ENCODE measurements at regions not wholly inside any gene's neighbourhood (a gene's known extent, or its start where the extent isn't known, plus 50 kb on each side); places are given as distances from the start of the nearest gene placed in this dataset.
A peak's percentile ranks its signal among the peaks of the same experiment; 100 is the strongest.
"Not testable (repeated sequence)": the region's sequence is repeated elsewhere in the genome, so short reads cannot be mapped to it uniquely, and the experiment has no call there.

DNA sequence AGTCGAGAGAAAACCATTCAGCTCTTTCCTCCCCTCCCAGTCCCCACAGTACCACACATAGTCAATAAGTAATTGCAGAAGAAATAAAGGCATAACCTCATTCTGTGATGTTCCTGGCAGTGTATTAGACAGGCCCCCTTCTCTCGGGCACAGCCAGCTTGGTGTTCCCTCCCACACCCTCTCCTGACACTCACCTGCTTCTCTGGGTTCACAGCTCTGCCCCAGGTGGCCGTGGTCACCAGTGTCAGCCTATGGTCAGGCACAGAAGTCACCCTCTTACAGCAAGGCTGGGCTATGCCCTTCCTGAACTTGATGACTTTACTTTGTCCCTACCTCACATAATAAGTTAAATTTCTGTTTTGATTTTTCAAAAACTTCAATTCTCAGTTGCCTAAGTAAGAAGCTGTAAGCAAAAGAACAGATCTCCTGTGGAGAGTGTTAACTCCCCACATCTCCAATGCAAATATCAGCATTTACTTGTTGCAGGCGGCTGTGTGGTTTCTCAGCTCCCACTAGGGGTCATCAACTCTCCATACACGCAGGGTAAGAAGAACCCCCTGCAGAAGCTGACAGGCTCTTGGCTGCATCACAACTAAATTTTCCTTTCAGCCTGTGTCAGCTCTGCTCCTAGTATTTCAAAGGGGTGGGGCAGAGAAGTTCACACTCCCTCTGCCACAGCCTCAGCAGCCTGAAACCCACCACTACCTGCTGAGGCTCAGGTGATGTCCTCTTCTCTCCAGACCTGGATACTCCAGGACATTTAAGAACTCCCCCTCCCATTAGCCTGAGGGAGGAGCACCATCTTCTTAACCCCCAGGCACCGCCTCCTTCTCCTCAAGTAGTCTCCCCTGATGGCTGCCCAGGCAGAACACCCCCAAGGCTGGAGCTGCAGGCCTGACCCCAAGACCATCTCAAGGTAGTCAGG, 172.9 kb upstream of the ETV3 start:
- in situ Hi-C loops (cut with MboI; ENCODE audit: low pct_unique_long_range_greater_than_20kb, low sequenced_read_pairs) = not testable (repeated sequence)
- DNase-seq = peak; percentile 19

DNA sequence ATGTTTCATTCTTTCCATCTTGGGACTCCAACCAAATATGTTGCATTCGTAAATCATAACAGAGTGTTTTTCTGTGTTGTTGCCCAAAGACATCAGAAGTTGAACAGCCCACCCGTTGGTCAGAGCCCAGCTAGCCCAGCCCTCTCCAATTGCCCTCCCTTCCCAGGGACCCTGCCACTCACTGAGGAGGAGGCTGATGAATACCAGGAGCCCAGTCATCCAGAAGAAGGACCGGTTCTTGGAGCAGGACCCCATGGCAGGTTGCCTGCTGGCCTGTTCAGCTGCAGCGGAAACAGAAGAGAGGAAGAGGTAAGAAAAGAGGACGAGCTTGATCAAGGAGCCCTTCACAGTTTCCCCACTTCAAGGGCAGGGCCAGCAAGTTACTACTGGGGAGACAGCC, 172.2 kb upstream of the ETV3 start:
- in situ Hi-C loops (cut with MboI; ENCODE audit: low pct_unique_long_range_greater_than_20kb, low sequenced_read_pairs) = no loop called here
- no peak for DNase-seq

- in situ Hi-C loops (cut with MboI; ENCODE audit: low pct_unique_long_range_greater_than_20kb, low sequenced_read_pairs) = no loop called here
- no peak for DNase-seq
These were observed 169.3 kb upstream of the ETV3 start for GRCh38 chr1:157307491-157307890.

DNA sequence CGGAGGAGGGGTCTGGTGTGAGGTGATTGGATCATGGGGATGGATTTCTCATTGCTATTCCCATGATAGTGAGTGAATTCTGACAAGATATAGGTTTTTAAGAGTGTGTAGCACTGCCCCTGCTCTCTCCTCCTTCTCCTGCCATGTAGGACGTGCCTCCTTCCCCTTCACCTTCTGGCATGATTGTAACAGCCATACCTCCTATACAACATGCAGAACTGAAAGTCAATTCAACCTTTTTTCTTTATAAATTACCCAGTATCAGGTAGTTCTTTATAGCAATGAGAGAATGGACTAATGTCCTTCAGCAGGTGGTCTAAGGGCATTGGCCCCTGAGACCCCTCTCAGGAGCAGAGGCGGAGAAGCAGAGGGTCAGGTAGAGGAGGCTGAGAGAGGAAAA, 168.7 kb upstream of the ETV3 start:
- in situ Hi-C loops (cut with MboI; ENCODE audit: low pct_unique_long_range_greater_than_20kb, low sequenced_read_pairs) = no loop called here
- no peak for DNase-seq

- in situ Hi-C loops (cut with MboI; ENCODE audit: low pct_unique_long_range_greater_than_20kb, low sequenced_read_pairs) = no loop called here
- DNase-seq = no peak
These were observed 166.1 kb upstream of the ETV3 start for GRCh38 chr1:157304271-157304670.

GRCh38 chr1:157302724-157303123, 164.5 kb upstream of the ETV3 start:
- no peak for DNase-seq
- in situ Hi-C loops (cut with MboI; ENCODE audit: low pct_unique_long_range_greater_than_20kb, low sequenced_read_pairs) = no loop called here

DNA sequence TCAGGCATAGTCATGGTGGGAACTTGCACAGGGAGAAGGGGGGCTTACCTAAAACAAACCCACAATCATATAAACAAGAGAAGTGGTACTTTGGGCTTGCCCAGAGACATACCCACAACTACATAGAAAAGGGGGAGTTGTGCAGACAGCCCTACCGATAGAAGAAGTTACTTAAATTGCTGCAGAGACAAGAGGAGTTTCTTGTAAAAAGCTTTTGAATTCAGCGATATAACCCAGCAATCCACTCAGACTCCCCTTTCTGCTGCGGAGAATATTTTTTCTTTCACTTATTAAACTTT, 164.0 kb upstream of the ETV3 start:
- in situ Hi-C loops (cut with MboI; ENCODE audit: low pct_unique_long_range_greater_than_20kb, low sequenced_read_pairs) = no loop called here
- no peak for DNase-seq

GRCh38 chr1:157301477-157302198, 163.4 kb upstream of the ETV3 start:
- in situ Hi-C loops (cut with MboI; ENCODE audit: low pct_unique_long_range_greater_than_20kb, low sequenced_read_pairs) = no loop called here
- DNase-seq = no peak

DNA sequence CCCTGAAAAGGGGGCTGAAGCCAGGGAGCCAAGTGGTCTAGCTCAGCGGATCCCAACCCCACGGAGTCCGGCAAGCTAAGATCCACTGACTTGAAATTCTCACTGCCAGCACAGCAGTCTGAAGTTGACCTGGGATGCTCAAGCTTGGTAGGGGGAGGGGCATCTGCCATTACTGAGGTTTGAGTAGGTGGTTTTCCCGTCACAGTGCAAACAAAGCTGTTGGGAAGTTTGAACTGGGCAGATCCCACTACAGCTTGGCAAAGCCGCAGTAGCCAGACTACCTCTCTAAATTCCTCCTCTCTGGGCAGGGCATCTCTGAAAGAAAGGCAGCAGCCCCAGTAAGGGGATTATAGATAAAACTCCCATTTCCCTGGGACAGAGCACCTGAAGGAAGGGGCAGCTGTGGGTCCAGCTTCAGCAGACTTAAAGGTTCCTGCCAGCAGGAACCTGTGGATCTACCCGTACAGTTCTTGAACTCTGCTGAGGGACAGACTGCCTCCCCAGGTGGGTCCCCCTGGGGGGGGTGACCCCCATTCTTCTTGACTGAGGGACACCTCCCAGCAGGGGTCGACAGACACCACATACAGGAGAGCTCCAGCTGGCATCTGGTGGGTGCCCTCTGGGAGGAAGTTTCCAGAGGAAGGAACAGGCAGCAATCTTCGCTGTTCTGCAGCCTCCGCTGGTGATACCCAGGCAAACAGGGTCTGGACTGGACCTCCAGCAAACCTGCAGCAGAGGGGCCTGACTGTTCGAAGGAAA, 156.4 kb upstream of the ETV3 start:
- DNase-seq; in situ Hi-C loops (cut with MboI; ENCODE audit: low pct_unique_long_range_greater_than_20kb, low sequenced_read_pairs): not testable (repeated sequence)

DNA sequence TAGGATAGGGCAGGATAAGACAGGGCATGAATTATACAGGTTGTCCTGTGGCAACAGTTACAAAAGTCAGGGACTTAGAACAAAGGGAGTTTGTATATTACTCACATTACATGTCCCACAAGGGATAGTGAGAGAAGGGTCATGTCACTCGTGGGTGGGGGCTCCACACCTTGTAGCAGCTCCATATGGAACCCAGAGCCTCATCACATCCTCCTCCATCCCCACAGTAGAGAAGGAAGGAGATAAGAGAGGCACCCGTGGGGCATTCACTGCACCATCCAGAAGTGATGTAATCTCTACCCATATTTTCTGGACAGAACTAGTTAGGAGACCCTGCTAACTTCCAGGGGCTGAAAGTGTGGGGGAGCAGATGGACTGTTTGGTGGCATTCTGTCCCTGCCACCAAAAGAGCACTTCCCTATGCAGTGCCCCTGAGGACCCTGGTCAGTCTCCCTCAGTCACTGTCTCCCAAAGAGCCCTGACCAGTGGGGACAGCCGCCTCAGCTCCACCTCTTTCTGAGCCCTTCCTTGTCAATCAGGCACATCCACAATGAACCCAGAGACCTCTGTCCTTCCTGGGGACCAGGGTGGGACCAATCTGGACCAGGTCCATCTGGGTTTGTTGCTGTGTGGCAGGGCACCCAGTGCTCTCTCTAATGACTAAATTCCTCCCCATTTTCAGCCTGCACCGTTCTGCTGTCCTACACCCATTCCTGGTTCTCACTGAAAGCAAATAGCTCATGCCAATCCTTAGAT, 154.8 kb upstream of the ETV3 start:
- DNase-seq = no peak
- in situ Hi-C loops (cut with MboI; ENCODE audit: low pct_unique_long_range_greater_than_20kb, low sequenced_read_pairs) = no loop called here

DNA sequence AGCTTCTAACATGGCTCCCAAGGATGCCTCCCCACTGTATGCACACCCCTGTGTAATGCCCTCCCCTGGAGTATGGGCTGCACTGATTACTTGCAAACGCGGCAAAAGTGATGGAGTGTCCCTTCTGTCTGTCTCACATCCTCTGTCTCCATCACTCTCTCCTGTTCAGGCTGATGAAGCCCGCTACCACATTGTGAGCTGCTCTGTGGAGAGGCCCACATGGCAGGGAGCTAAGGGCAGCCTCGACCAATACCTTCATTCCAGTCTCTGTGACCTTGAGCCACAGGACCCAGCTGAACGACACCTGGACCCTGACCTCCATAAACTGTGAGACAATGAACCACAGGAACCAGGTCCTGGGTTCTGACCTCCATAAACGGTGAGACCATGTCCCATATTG, 154.1 kb upstream of the ETV3 start:
- no peak for DNase-seq
- in situ Hi-C loops (cut with MboI; ENCODE audit: low pct_unique_long_range_greater_than_20kb, low sequenced_read_pairs) = no loop called here

GRCh38 chr1:157291083-157291482, 152.9 kb upstream of the ETV3 start:
- in situ Hi-C loops (cut with MboI; ENCODE audit: low pct_unique_long_range_greater_than_20kb, low sequenced_read_pairs) = no loop called here
- DNase-seq = no peak

DNA sequence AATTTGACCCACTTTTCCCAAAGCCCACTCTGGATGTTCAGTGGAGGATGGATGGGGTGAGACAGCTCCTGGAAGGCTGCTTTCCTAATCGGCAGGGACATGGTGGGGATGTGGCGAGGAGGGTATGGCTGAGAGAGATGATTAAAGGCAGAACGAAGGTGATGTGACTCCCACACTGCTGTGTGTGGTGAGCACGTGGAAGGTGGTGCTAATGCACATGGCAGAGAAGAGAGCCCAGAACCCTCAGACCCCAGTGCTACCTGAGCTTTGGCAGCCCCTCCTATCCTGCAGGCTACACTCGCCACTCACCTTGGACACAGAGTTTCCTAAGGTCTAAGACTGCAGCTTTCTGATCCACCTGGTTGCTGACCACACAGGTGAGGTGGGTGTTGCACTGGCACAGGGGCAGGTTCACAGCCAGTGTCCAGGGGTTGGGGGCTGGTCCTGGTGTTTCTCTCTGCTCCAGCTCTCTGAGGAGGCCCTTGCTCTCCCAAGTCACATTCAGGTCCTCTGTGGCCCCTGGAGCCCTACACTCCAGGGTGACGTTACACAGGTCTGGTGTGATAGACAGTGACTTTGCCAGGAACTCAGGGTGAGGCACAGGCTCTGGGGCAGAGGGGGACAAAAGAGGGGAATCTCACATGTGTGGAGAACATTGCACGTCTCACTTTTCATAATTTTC, 151.4 kb upstream of the ETV3 start:
- no peak for DNase-seq
- in situ Hi-C loops (cut with MboI; ENCODE audit: low pct_unique_long_range_greater_than_20kb, low sequenced_read_pairs) = no loop called here

DNA sequence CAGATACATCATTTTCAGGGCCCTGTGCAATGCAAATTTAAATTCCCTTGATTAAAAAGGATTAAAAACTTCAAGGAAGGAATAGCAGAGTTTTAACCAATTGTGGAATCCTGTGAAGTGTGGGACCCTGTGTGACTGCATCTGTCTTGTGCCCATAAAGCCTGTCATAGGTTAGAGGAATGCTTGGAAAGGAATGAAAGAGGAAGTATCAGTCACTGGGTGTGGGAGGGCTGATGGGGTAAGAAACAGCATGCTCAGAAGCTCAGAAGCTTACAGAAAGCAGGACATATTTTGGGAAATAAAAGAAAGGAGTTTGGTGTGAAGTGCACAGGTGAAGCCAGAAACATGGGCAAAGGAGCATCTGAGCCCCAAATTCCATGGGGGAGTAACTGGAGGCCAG, 150.8 kb upstream of the ETV3 start:
- peak; percentile 37 for DNase-seq
- in situ Hi-C loops (cut with MboI; ENCODE audit: low pct_unique_long_range_greater_than_20kb, low sequenced_read_pairs) = no loop called here

DNA sequence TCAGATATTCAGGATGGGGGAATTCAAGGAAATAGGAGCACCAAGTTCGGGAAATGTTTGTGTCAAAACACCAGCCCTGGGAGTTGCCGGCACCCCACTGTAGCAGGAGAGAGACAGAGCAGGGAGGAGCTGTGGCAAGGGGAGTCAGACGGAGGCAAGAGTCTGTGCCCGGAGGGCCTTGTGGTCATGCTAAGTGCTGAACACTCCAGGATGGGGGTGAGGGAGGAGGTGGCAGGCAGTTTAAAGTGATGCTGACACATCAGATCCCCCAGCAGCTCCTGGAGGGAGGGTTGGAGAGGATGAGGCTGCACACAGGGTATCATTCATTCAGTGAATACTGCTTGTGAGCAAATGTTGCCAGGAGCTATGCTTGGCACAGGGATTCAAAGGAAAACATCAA, 150.3 kb upstream of the ETV3 start:
- in situ Hi-C loops (cut with MboI; ENCODE audit: low pct_unique_long_range_greater_than_20kb, low sequenced_read_pairs) = no loop called here
- no peak for DNase-seq

- in situ Hi-C loops (cut with MboI; ENCODE audit: low pct_unique_long_range_greater_than_20kb, low sequenced_read_pairs) = no loop called here
These were observed 149.8 kb upstream of the ETV3 start for GRCh38 chr1:157288006-157288405.

DNA sequence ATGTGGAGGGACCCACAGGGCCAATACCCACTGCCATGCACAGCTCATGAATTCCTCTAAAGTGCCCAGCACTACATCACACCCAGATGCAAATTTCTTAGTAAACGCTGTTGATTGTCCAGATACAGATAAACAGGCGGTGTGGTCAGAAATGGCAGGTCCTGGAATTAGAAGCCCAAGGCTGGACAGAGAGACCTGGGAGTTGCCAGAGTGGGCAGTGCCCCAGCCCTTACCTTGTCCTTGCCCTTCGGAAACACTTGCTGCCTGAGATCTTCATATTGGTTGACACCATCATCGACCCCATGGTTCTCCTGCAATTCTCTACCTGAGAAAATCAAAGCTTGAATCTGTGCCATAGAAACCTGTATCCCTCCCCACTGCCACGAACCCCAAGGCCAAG, 149.3 kb upstream of the ETV3 start:
- in situ Hi-C loops (cut with MboI; ENCODE audit: low pct_unique_long_range_greater_than_20kb, low sequenced_read_pairs) = no loop called here
- no peak for DNase-seq

More at GRCh38 chr1:157288006-157288405, 149.8 kb upstream of the ETV3 start:
- no peak for DNase-seq

DNA sequence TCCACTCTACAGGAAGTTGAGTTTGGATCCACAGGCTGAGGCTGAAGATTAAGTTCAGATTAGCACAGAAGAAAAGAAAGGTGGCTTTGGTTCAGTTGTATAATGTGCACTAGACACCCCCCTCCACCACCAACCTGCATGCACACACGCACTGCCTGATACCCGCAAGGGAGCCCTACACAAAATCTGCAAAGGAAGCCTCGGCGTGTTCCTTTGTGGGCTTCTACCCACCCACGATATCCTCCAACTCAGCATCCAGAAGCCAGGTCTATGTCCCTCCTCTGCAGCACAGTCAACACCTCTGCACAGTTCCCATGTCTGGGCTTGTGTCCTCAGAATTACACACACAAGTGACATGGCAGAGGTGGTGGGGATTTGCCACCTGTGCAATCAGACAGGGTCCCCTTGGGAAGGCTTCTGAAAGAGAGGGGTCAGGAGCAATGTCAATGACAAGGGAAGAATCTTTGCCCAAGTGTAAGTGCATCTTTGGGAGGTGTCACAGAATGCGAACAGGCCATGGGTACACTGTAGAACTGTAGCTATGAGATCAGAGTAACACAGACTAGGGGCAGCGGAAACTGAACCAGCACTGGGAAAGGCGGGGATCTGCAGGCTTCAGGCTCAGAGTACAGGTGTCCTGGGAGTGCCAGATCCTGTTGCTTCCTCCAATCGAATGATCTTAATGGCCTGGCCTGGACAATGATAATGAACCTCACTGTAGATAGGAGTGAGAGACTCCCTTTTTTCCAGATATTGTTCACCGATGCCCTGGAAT, 148.6 kb upstream of the ETV3 start:
- in situ Hi-C loops (cut with MboI; ENCODE audit: low pct_unique_long_range_greater_than_20kb, low sequenced_read_pairs) = no loop called here
- no peak for DNase-seq

All from KBM-7 (cell line).